ENCODE measurements at regions not wholly inside any gene's neighbourhood (a gene's known extent, or its start where the extent isn't known, plus 50 kb on each side); places are given as distances from the start of the nearest gene placed in this dataset.

DNA sequence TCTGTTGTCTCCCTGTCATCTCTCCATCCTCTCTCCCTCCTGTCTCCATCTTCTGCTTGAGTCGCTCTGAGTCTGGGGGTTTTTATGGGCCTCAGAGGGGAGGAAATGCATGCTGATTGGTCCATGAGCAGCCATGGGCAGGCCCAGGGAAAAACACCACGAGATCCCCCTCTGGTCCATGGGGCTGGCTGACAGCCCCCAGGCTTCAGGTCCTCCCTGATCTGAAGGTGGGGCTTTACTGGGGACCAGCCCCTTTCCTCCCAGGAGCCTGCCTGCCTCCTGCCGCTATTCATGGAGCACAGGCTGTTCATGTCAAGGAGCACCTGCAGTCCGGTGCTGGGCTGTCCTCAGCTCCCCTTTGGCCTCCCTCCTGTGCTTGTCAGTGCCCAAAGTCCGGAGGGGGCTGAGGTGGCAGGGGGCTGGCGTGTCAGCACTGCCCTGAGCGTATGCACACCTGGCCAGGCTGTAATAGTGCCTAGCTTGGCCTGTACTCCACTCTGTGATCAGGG, 59.6 kb upstream of the DLX2 start:
- TF ChIP-seq, protein P1, sequence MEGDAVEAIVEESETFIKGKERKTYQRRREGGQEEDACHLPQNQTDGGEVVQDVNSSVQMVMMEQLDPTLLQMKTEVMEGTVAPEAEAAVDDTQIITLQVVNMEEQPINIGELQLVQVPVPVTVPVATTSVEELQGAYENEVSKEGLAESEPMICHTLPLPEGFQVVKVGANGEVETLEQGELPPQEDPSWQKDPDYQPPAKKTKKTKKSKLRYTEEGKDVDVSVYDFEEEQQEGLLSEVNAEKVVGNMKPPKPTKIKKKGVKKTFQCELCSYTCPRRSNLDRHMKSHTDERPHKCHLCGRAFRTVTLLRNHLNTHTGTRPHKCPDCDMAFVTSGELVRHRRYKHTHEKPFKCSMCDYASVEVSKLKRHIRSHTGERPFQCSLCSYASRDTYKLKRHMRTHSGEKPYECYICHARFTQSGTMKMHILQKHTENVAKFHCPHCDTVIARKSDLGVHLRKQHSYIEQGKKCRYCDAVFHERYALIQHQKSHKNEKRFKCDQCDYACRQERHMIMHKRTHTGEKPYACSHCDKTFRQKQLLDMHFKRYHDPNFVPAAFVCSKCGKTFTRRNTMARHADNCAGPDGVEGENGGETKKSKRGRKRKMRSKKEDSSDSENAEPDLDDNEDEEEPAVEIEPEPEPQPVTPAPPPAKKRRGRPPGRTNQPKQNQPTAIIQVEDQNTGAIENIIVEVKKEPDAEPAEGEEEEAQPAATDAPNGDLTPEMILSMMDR (IDR thresholded peaks at IDR 0.05; ENCODE audit: low read depth, low read length, poor library complexity, severe bottlenecking) = no peak
- no peak for TF ChIP-seq EZH2phosphoT487 (IDR thresholded peaks at IDR 0.05; ENCODE audit: borderline replicate concordance, low read length)
